C4-2B (cell line): ENCODE measurements at regions not wholly inside any gene's neighbourhood (a gene's known extent, or its start where the extent isn't known, plus 50 kb on each side); places are given as distances from the start of the nearest gene placed in this dataset.

Source experiments
- ZFX ChIP-seq: fragments of 450-650 bp; IDR thresholded peaks from 2 replicates; pipeline ENCODE4 v1.6.1; 2017
- TF ChIP-seq, protein P1 (sequence below): fragments of 450-650 bp; conservative IDR thresholded peaks from 2 replicates; pipeline ENCODE4 v1.5.1; 2017; ENCODE audit warnings: mild to moderate bottlenecking

DNA sequence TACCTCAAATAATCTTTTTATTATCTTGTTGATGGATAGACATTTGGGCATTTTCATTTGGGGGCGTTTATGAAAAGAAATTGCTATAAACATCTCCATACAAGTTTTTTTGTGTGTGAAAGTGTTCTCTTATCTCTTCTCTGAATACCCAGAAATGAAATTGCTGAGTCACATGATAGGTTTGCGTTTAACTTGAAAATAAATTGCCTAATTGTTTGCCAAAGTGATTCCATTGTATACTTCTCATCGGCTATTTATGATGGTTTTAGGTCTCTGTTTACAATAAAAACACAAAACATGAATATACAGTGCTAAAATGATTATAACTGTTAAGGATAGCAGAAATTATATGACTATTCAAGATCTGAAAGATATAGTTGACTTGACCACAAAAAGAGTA is 361.7 kb downstream of the TAF11L14 start:
- TF ChIP-seq, protein P1, sequence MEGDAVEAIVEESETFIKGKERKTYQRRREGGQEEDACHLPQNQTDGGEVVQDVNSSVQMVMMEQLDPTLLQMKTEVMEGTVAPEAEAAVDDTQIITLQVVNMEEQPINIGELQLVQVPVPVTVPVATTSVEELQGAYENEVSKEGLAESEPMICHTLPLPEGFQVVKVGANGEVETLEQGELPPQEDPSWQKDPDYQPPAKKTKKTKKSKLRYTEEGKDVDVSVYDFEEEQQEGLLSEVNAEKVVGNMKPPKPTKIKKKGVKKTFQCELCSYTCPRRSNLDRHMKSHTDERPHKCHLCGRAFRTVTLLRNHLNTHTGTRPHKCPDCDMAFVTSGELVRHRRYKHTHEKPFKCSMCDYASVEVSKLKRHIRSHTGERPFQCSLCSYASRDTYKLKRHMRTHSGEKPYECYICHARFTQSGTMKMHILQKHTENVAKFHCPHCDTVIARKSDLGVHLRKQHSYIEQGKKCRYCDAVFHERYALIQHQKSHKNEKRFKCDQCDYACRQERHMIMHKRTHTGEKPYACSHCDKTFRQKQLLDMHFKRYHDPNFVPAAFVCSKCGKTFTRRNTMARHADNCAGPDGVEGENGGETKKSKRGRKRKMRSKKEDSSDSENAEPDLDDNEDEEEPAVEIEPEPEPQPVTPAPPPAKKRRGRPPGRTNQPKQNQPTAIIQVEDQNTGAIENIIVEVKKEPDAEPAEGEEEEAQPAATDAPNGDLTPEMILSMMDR: no peak
- no peak for TF ChIP-seq ZFX
